ENCODE measurements at regions not wholly inside any gene's neighbourhood (a gene's known extent, or its start where the extent isn't known, plus 50 kb on each side); places are given as distances from the start of the nearest gene placed in this dataset.

GRCh38 chr9:21677387-21677786 lies 125.0 kb upstream of the MTAP start:
- TF ChIP-seq CTCF (optimal IDR thresholded peaks at IDR 0.05 in 1 of 3, IDR thresholded peaks at IDR 0.05 in 1 of 3, conservative IDR thresholded peaks at IDR 0.05 in 1 of 3; ENCODE audit: extremely low read depth in 1 of 3, insufficient read depth in 2 of 3, low read length in 3 of 3) (no peak), EZH2 (IDR thresholded peaks at IDR 0.05; ENCODE audit: low read length) (no peak)
